ENCODE measurements at regions not wholly inside any gene's neighbourhood (a gene's known extent, or its start where the extent isn't known, plus 50 kb on each side); places are given as distances from the start of the nearest gene placed in this dataset.

GRCh38 chr18:26794230-26795101, 71.0 kb downstream of the AQP4 start:
- H3K9me3 ChIP-seq (ENCODE audit: control insufficient read depth, low read length, poor library complexity, severe bottlenecking): no peaks in the 10 kb centered on the region
- no peak overlapping the region for H3K4me3 Mint-ChIP-seq
- no peak for DNase-seq
- no peak overlapping the region for H3K27ac Mint-ChIP-seq
- no peaks in the 10 kb centered on the region for H3K4me1 Mint-ChIP-seq
- no peaks in the 10 kb centered on the region for H3K36me3 Mint-ChIP-seq (ENCODE audit: low read depth)
- ATAC-seq: no peak
- H3K27me3 Mint-ChIP-seq: no peaks in the 10 kb centered on the region

- ATAC-seq (no peak), DNase-seq (no peak)
- no peak overlapping the region for H3K27ac Mint-ChIP-seq
- H3K9me3 ChIP-seq (ENCODE audit: control insufficient read depth, low read length, poor library complexity, severe bottlenecking): no peaks in the 10 kb centered on the region
- H3K36me3 Mint-ChIP-seq (ENCODE audit: low read depth): no peaks in the 10 kb centered on the region
- H3K4me1 Mint-ChIP-seq: no peaks in the 10 kb centered on the region
- no peak overlapping the region for H3K4me3 Mint-ChIP-seq
- no peaks in the 10 kb centered on the region for H3K27me3 Mint-ChIP-seq
Observed at GRCh38 chr18:26792661-26793060, 72.8 kb downstream of the AQP4 start.

GRCh38 chr18:26791676-26792075, 73.8 kb downstream of the AQP4 start:
- no peak for DNase-seq
- H3K4me1 Mint-ChIP-seq: no peaks in the 10 kb centered on the region
- no peak overlapping the region for H3K4me3 Mint-ChIP-seq
- ATAC-seq: no peak
- no peaks in the 10 kb centered on the region for H3K9me3 ChIP-seq (ENCODE audit: control insufficient read depth, low read length, poor library complexity, severe bottlenecking)
- H3K27ac Mint-ChIP-seq: no peak overlapping the region
- no peaks in the 10 kb centered on the region for H3K27me3 Mint-ChIP-seq
- no peaks in the 10 kb centered on the region for H3K36me3 Mint-ChIP-seq (ENCODE audit: low read depth)

GRCh38 chr18:26784599-26784998, 80.9 kb downstream of the AQP4 start:
- ATAC-seq: no peak
- Mint-ChIP-seq H3K4me1 (no peaks in the 10 kb centered on the region), H3K4me3 (no peak overlapping the region)

GRCh38 chr18:26783170-26783569, 82.3 kb downstream of the AQP4 start:
- DNase-seq (no peak), ATAC-seq (no peak)
- H3K27ac Mint-ChIP-seq: no peak overlapping the region
- H3K9me3 ChIP-seq (ENCODE audit: control insufficient read depth, low read length, poor library complexity, severe bottlenecking): no peaks in the 10 kb centered on the region
- no peaks in the 10 kb centered on the region for H3K27me3 Mint-ChIP-seq
- H3K4me1 Mint-ChIP-seq: no peaks in the 10 kb centered on the region
- H3K36me3 Mint-ChIP-seq (ENCODE audit: low read depth): no peaks in the 10 kb centered on the region
- no peak overlapping the region for H3K4me3 Mint-ChIP-seq

More at GRCh38 chr18:26784599-26784998, 80.9 kb downstream of the AQP4 start:
- Mint-ChIP-seq H3K27me3 (no peaks in the 10 kb centered on the region), H3K36me3 (ENCODE audit: low read depth) (no peaks in the 10 kb centered on the region), H3K27ac (no peak overlapping the region)
- H3K9me3 ChIP-seq (ENCODE audit: control insufficient read depth, low read length, poor library complexity, severe bottlenecking): no peaks in the 10 kb centered on the region
- DNase-seq: no peak

- Mint-ChIP-seq H3K27me3 (no peaks in the 10 kb centered on the region), H3K27ac (no peak overlapping the region), H3K4me3 (no peak overlapping the region), H3K36me3 (ENCODE audit: low read depth) (no peaks in the 10 kb centered on the region), H3K4me1 (no peaks in the 10 kb centered on the region)
- H3K9me3 ChIP-seq (ENCODE audit: control insufficient read depth, low read length, poor library complexity, severe bottlenecking): no peaks in the 10 kb centered on the region
- ATAC-seq (no peak), DNase-seq (no peak)
Observed at GRCh38 chr18:26780520-26781325, 84.8 kb downstream of the AQP4 start.

- H3K4me3 Mint-ChIP-seq: no peak overlapping the region
- no peaks in the 10 kb centered on the region for H3K4me1 Mint-ChIP-seq
- no peaks in the 10 kb centered on the region for H3K36me3 Mint-ChIP-seq (ENCODE audit: low read depth)
- DNase-seq (no peak), ATAC-seq (no peak)
- no peaks in the 10 kb centered on the region for H3K9me3 ChIP-seq (ENCODE audit: control insufficient read depth, low read length, poor library complexity, severe bottlenecking)
- no peaks in the 10 kb centered on the region for H3K27me3 Mint-ChIP-seq
- no peak overlapping the region for H3K27ac Mint-ChIP-seq
Observed at GRCh38 chr18:26778054-26778393, 87.5 kb downstream of the AQP4 start.

GRCh38 chr18:26777351-26778053, 88.0 kb downstream of the AQP4 start:
- Mint-ChIP-seq H3K27me3 (no peaks in the 10 kb centered on the region), H3K27ac (no peak overlapping the region), H3K4me1 (no peaks in the 10 kb centered on the region), H3K4me3 (no peak overlapping the region), H3K36me3 (ENCODE audit: low read depth) (no peaks in the 10 kb centered on the region)
- no peaks in the 10 kb centered on the region for H3K9me3 ChIP-seq (ENCODE audit: control insufficient read depth, low read length, poor library complexity, severe bottlenecking)
- DNase-seq: no peak
- no peak for ATAC-seq

- DNase-seq (no peak), ATAC-seq (no peak)
- no peaks in the 10 kb centered on the region for H3K4me1 Mint-ChIP-seq
- no peak overlapping the region for H3K4me3 Mint-ChIP-seq
- no peaks in the 10 kb centered on the region for H3K27me3 Mint-ChIP-seq
- H3K36me3 Mint-ChIP-seq (ENCODE audit: low read depth): no peaks in the 10 kb centered on the region
- no peak overlapping the region for H3K27ac Mint-ChIP-seq
- H3K9me3 ChIP-seq (ENCODE audit: control insufficient read depth, low read length, poor library complexity, severe bottlenecking): no peaks in the 10 kb centered on the region
Observed at GRCh38 chr18:26772691-26773090, 92.8 kb downstream of the AQP4 start.

GRCh38 chr18:26771524-26771923, 94.0 kb downstream of the AQP4 start:
- no peak overlapping the region for H3K27ac Mint-ChIP-seq
- no peaks in the 10 kb centered on the region for H3K4me1 Mint-ChIP-seq
- H3K4me3 Mint-ChIP-seq: no peak overlapping the region
- no peak for DNase-seq
- no peaks in the 10 kb centered on the region for H3K36me3 Mint-ChIP-seq (ENCODE audit: low read depth)
- H3K9me3 ChIP-seq (ENCODE audit: control insufficient read depth, low read length, poor library complexity, severe bottlenecking): no peaks in the 10 kb centered on the region
- ATAC-seq: no peak
- no peaks in the 10 kb centered on the region for H3K27me3 Mint-ChIP-seq

GRCh38 chr18:26768385-26768784, 97.1 kb downstream of the AQP4 start:
- Mint-ChIP-seq H3K27me3 (no peaks in the 10 kb centered on the region), H3K4me1 (no peaks in the 10 kb centered on the region), H3K4me3 (no peak overlapping the region), H3K36me3 (ENCODE audit: low read depth) (no peaks in the 10 kb centered on the region), H3K27ac (no peak overlapping the region)
- ATAC-seq (no peak), DNase-seq (no peak)
- H3K9me3 ChIP-seq (ENCODE audit: control insufficient read depth, low read length, poor library complexity, severe bottlenecking): no peaks in the 10 kb centered on the region

- H3K9me3 ChIP-seq (ENCODE audit: control insufficient read depth, low read length, poor library complexity, severe bottlenecking): no peaks in the 10 kb centered on the region
- no peak overlapping the region for H3K4me3 Mint-ChIP-seq
- H3K4me1 Mint-ChIP-seq: no peaks in the 10 kb centered on the region
- DNase-seq: no peak
- no peaks in the 10 kb centered on the region for H3K36me3 Mint-ChIP-seq (ENCODE audit: low read depth)
- no peaks in the 10 kb centered on the region for H3K27me3 Mint-ChIP-seq
- no peak overlapping the region for H3K27ac Mint-ChIP-seq
- ATAC-seq: no peak
Observed at GRCh38 chr18:26765498-26765897, 100.0 kb downstream of the AQP4 start.

- Mint-ChIP-seq H3K27me3 (no peaks in the 10 kb centered on the region), H3K4me1 (no peaks in the 10 kb centered on the region), H3K27ac (no peak overlapping the region), H3K36me3 (ENCODE audit: low read depth) (no peaks in the 10 kb centered on the region), H3K4me3 (no peak overlapping the region)
- no peak for DNase-seq
- no peaks in the 10 kb centered on the region for H3K9me3 ChIP-seq (ENCODE audit: control insufficient read depth, low read length, poor library complexity, severe bottlenecking)
- no peak for ATAC-seq
Observed at GRCh38 chr18:26764586-26764985, 100.9 kb downstream of the AQP4 start.

Measured in T-helper 17 cell (primary cell).